ENCODE measurements at regions not wholly inside any gene's neighbourhood (a gene's known extent, or its start where the extent isn't known, plus 50 kb on each side); places are given as distances from the start of the nearest gene placed in this dataset.

- TF ChIP-seq CREB1 (IDR thresholded peaks at IDR 0.05) (no peak), CREB1 (CRISPR knock-in tag; IDR thresholded peaks at IDR 0.05) (no peak), CHD4 (IDR thresholded peaks at IDR 0.05; ENCODE audit: borderline replicate concordance, low read length) (no peak), ZNF256 (CRISPR knock-in tag; conservative IDR thresholded peaks at IDR 0.05) (no peak), FOXK2 (IDR thresholded peaks at IDR 0.05) (no peak), PBX2 (CRISPR knock-in tag; IDR thresholded peaks at IDR 0.05) (no peak), ZNF180 (CRISPR knock-in tag; IDR thresholded peaks at IDR 0.05; ENCODE audit: borderline replicate concordance, low read depth) (no peak), HBP1 (CRISPR knock-in tag; IDR thresholded peaks at IDR 0.05; ENCODE audit: low read depth) (no peak), ZKSCAN5 (CRISPR knock-in tag; IDR thresholded peaks at IDR 0.05) (no peak), BORCS8-MEF2B (CRISPR knock-in tag; IDR thresholded peaks at IDR 0.05) (no peak), GATAD2A (CRISPR knock-in tag; IDR thresholded peaks at IDR 0.05) (no peak), ZNF24 (IDR thresholded peaks at IDR 0.05) (no peak), SMARCC2 (IDR thresholded peaks at IDR 0.05) (no peak)
- ChIA-PET CTCF (ENCODE audit: low intra/inter-chr PET ratio, low total read pairs) (no interaction called here), POLR2A (no interaction called here)
- intact Hi-C loops (cut with micrococcal nuclease; ENCODE audit: unreplicated experiment) (no loop called here), in situ Hi-C loops (cut with HindIII; ENCODE audit: extremely low pct_ligation_motif_present, low pct_unique_long_range_greater_than_20kb) (no loop called here)
- no peak overlapping the region for H2AFZ ChIP-seq (ENCODE audit: low read length)
- no peak for FAIRE-seq
- H3K4me2 ChIP-seq (ENCODE audit: low read depth, low read length), result no peak overlapping the region
- no peak overlapping the region for H3K4me3 ChIP-seq (replicated peaks in 1 of 3; ENCODE audit: insufficient read depth in 1 of 3, low read depth in 2 of 3, low read length in 3 of 3)
- H3K36me3 ChIP-seq (replicated peaks in 1 of 2; ENCODE audit: control insufficient read depth in 1 of 2, insufficient read depth in 2 of 2, low read length in 2 of 2), result no peaks in the 10 kb centered on the region
- BruUV-seq (replicated peaks), result no TSS peak
- no peaks in the 10 kb centered on the region for H3K4me1 ChIP-seq (ENCODE audit: insufficient read depth, low read length)
- WGBS (ENCODE audit: low lambda C conversion rate), result 27% methylated on average over 7 of the region's 7 CpGs
- no peaks in the 10 kb centered on the region for H3K79me2 ChIP-seq (ENCODE audit: insufficient read depth, low read length)
- no peak for DNase-seq (ENCODE audit: low spot score)
- ATAC-seq, result no peak
- no peaks in the 10 kb centered on the region for H3K27me3 ChIP-seq (ENCODE audit: control insufficient read depth in 1 of 2, insufficient read depth in 2 of 2, low read length in 2 of 2)
- H3K9ac ChIP-seq (ENCODE audit: insufficient read depth, low read depth, low read length), result no peak overlapping the region
- H4K20me1 ChIP-seq (ENCODE audit: insufficient read depth, low read length), result no peaks in the 10 kb centered on the region
- H3K9me3 ChIP-seq (ENCODE audit: low read length), result 0 out of 2 replicates have a peak, but pooled peaks cover 7% of the 10 kb centered on the region
- no peak overlapping the region for H3K27ac ChIP-seq (ENCODE audit: extremely low read length, insufficient read depth, low read length)
These were observed 442.5 kb upstream of the KLHL29 start for GRCh38 chr2:22942441-22942840.

Measured in HepG2 (cell line).